ENCODE measurements at regions not wholly inside any gene's neighbourhood (a gene's known extent, or its start where the extent isn't known, plus 50 kb on each side); places are given as distances from the start of the nearest gene placed in this dataset.

DNA sequence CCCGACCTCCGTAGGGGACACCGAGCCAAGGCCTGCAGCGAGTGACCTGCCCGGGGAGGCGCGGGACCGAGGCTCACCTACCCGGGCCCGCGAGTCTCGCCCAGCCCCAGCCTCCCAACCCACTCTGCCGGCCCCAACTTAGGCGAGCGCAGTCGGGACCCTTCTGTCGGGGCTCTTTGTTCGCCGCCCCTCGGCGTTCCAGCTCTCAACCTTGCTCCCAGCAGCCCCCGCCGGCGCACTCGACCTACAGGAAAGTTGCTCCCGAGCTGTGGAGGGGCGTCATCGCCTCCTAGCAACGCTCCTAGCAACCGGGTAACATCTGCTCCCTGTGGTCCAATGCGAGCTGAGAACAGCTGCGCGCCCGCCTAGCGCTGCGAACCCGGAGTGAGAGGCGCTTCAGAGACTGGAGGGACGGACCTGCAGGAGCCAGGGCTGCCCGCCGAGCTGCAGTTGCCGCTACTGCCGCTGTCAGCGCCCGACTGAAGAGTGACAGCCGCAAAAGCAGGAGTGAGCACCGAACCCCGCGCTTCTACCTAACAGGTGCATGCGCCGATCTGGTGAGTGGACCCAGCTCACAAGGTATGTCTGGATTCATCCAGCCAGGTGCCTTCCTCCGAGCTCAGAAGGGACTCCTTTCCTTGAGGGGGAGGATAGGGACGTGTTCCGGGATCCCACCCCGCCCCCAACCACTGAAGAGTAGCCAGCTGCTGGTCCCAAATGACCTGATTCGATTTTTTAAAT, 355.0 kb downstream of the SNAPC1 start:
- TF ChIP-seq FOXM1 (IDR thresholded peaks at IDR 0.05; ENCODE audit: borderline replicate concordance) (no peak), FOXA1 (IDR thresholded peaks at IDR 0.05) (no peak), HDGF (IDR thresholded peaks at IDR 0.05; ENCODE audit: borderline replicate concordance) (no peak)

Measured in HEK293T (cell line).